ENCODE measurements at regions not wholly inside any gene's neighbourhood (a gene's known extent, or its start where the extent isn't known, plus 50 kb on each side); places are given as distances from the start of the nearest gene placed in this dataset.

- Mint-ChIP-seq H3K9me3 (peaks cover 19 to 30% (median 25%) of the 10 kb centered on the region in 7 donors), H3K4me3 (no peak overlapping the region), H3K27me3 (ENCODE audit: low read depth in 3 of 3) (no peaks in the 10 kb centered on the region), H3K27ac (no peak overlapping the region), H3K36me3 (no peaks in the 10 kb centered on the region), H3K4me1 (no peaks in the 10 kb centered on the region)
- WGBS (ENCODE audit: insufficient coverage) = no CpG with 5 or more reads among the region's 1 CpG
- Histone ChIP-seq H3K4me2 (replicated peaks; ENCODE audit: extremely low read depth, low read length, poor library complexity, severe bottlenecking) (no peak overlapping the region), H4K20me1 (ENCODE audit: insufficient read depth, low read length) (no peaks in the 10 kb centered on the region), H3K27me3 (ENCODE audit: control insufficient read depth in 2 of 2, insufficient read depth in 2 of 2, low read length in 2 of 2) (no peaks in the 10 kb centered on the region), H3K36me3 (replicated peaks in 1 of 2; ENCODE audit: control insufficient read depth in 1 of 2, insufficient read depth in 2 of 2, low read length in 2 of 2) (no peaks in the 10 kb centered on the region), H3K27ac (ENCODE audit: low read depth in 1 of 2, low read length in 2 of 2) (no peak overlapping the region), H3K79me2 (ENCODE audit: insufficient read depth, low read length) (no peaks in the 10 kb centered on the region), H3K9ac (ENCODE audit: insufficient read depth, low read length, poor library complexity, severe bottlenecking) (no peak overlapping the region), H3K4me1 (ENCODE audit: control insufficient read depth in 1 of 2, insufficient read depth in 2 of 2, low read length in 2 of 2) (no peaks in the 10 kb centered on the region), H3K9me3 (replicated peaks in 1 of 2; ENCODE audit: control insufficient read depth in 1 of 2, insufficient read depth in 1 of 2, low read length in 2 of 2) (peaks cover 21 to 28% of the 10 kb centered on the region in 2 donors), H3K4me3 (replicated peaks in 1 of 3; ENCODE audit: low read depth in 2 of 3, low read length in 3 of 3) (no peak overlapping the region), H2AFZ (ENCODE audit: insufficient read depth, low read depth, low read length, poor library complexity, severe bottlenecking) (no peak overlapping the region)
- no peak for TF ChIP-seq CTCF (IDR thresholded peaks at IDR 0.05)
- DNase-seq = no peak
- intact Hi-C loops (cut with micrococcal nuclease) = no loop called here
These were observed 400.1 kb upstream of the MDFIC2 start for GRCh38 chr3:70712449-70713082.

- peaks cover 0 to 5% (median 0%) of the 10 kb centered on the region in 7 donors for H3K9me3 Mint-ChIP-seq
- 94% methylated on average over 5 of the region's 16 CpGs for WGBS (ENCODE audit: insufficient coverage)
- no peak overlapping the region for H3K4me3 Mint-ChIP-seq
These were observed 391.1 kb upstream of the MDFIC2 start for GRCh38 chr3:70703305-70704102.

More at GRCh38 chr3:70703305-70704102, 391.1 kb upstream of the MDFIC2 start:
- Mint-ChIP-seq H3K27me3 (ENCODE audit: low read depth in 3 of 3) (peaks cover 0 to 3% (median 3%) of the 10 kb centered on the region in 3 donors), H3K27ac (no peak overlapping the region), H3K36me3 (no peaks in the 10 kb centered on the region), H3K4me1 (peaks cover 5% of the 10 kb centered on the region)
- H3K79me2 ChIP-seq (ENCODE audit: insufficient read depth, low read length) = no peaks in the 10 kb centered on the region
- H3K4me1 ChIP-seq (ENCODE audit: control insufficient read depth in 1 of 2, insufficient read depth in 2 of 2, low read length in 2 of 2) = no peaks in the 10 kb centered on the region
- H3K4me2 ChIP-seq (replicated peaks; ENCODE audit: extremely low read depth, low read length, poor library complexity, severe bottlenecking) = no peak overlapping the region
- peak overlapping the region; percentile 19 for H2AFZ ChIP-seq (ENCODE audit: insufficient read depth, low read depth, low read length, poor library complexity, severe bottlenecking)
- H3K36me3 ChIP-seq (replicated peaks in 1 of 2; ENCODE audit: control insufficient read depth in 1 of 2, insufficient read depth in 2 of 2, low read length in 2 of 2) = no peaks in the 10 kb centered on the region
- H4K20me1 ChIP-seq (ENCODE audit: insufficient read depth, low read length) = no peaks in the 10 kb centered on the region
- H3K9ac ChIP-seq (ENCODE audit: insufficient read depth, low read length, poor library complexity, severe bottlenecking) = no peak overlapping the region
- no peak for DNase-seq
- H3K27me3 ChIP-seq (ENCODE audit: control insufficient read depth in 2 of 2, insufficient read depth in 2 of 2, low read length in 2 of 2) = peaks cover 0 to 2% of the 10 kb centered on the region in 2 donors
- no peak overlapping the region for H3K4me3 ChIP-seq (replicated peaks in 1 of 3; ENCODE audit: low read depth in 2 of 3, low read length in 3 of 3)
- intact Hi-C loops (cut with micrococcal nuclease) = no loop called here
- H3K27ac ChIP-seq (ENCODE audit: low read depth in 1 of 2, low read length in 2 of 2) = no peak overlapping the region
- no peak for TF ChIP-seq CTCF (IDR thresholded peaks at IDR 0.05)
- H3K9me3 ChIP-seq (replicated peaks in 1 of 2; ENCODE audit: control insufficient read depth in 1 of 2, insufficient read depth in 1 of 2, low read length in 2 of 2) = no peaks in the 10 kb centered on the region
